OCI-LY7 (cell line): ENCODE measurements at regions not wholly inside any gene's neighbourhood (a gene's known extent, or its start where the extent isn't known, plus 50 kb on each side); places are given as distances from the start of the nearest gene placed in this dataset.

ENCODE experiments used
- BruUV-seq: library from RNA; stranded (reverse); fragments of 400-500 nt; replicated peaks from 2 replicates; lab custom pipeline; 2021; lab: Mats Ljungman, UMichigan
- CTCF ChIA-PET: fragments of 300-600 bp; sonication (Branson Sonifier 250); formaldehyde crosslinking; loops from one replicate; lab custom pipeline; 2022; ENCODE audit warnings: antibody characterized with exemption; ENCODE audit not compliant: unreplicated experiment; lab: Charles Lee
- POLR2A ChIA-PET: fragments of 300-600 bp; sonication (Branson Sonifier 250); formaldehyde crosslinking; loops from one replicate; lab custom pipeline; 2022; ENCODE audit warnings: antibody characterized with exemption; lab: Charles Lee
- DNase-seq: peaks from one replicate; pipeline ENCODE4 v3.0.0-alpha.2; 2015; ENCODE audit warnings: low spot score
- H2AFZ ChIP-seq: fragments of 200-600 bp; sonication (generic), shearing (Covaris generic); 2 replicates; pipeline ENCODE4 v1.6.1; 2014; ENCODE audit warnings: mild to moderate bottlenecking, antibody characterized with exemption, low read length, moderate library complexity
- H3K27ac ChIP-seq: fragments of 200-600 bp; sonication (generic); 2 replicates; pipeline ENCODE4 v1.5.1; 2014; ENCODE audit warnings: mixed run types, low read depth, mild to moderate bottlenecking, moderate library complexity, low read length, inconsistent platforms; ENCODE audit not compliant: poor library complexity, severe bottlenecking
- H3K36me3 ChIP-seq: fragments of 200-600 bp; sonication (generic); 2 replicates; pipeline ENCODE4 v1.6.1; 2014; ENCODE audit warnings: mild to moderate bottlenecking, antibody characterized with exemption, low read length, moderate library complexity, mixed read lengths; ENCODE audit not compliant: insufficient read depth
- H3K4me1 ChIP-seq: fragments of 200-600 bp; sonication (generic); 2 replicates; pipeline ENCODE4 v1.5.1; 2014; ENCODE audit warnings: mild to moderate bottlenecking, low read length; ENCODE audit not compliant: insufficient read depth, poor library complexity, severe bottlenecking
- H3K4me2 ChIP-seq: fragments of 200-600 bp; sonication (generic); 2 replicates; pipeline ENCODE4 v1.6.1; 2014; ENCODE audit warnings: mild to moderate bottlenecking, low read length
- H3K4me3 ChIP-seq: fragments of 200-600 bp; sonication (generic); 2 replicates; pipeline ENCODE4 v1.5.1; 2014; ENCODE audit warnings: mild to moderate bottlenecking, low read depth, low read length; ENCODE audit not compliant: poor library complexity, severe bottlenecking
- H3K79me2 ChIP-seq: fragments of 200-600 bp; sonication (generic); 2 replicates; pipeline ENCODE4 v1.6.1; 2016; ENCODE audit warnings: low read depth, mild to moderate bottlenecking, low read length, moderate library complexity, mixed read lengths; ENCODE audit not compliant: insufficient read depth
- H3K9me2 ChIP-seq: fragments of 200-600 bp; sonication (generic); 2 replicates; pipeline ENCODE4 v1.6.1; 2016; ENCODE audit warnings: mild to moderate bottlenecking, low read length, mixed read lengths; ENCODE audit not compliant: insufficient read depth
- H3K9me3 ChIP-seq: fragments of 200-600 bp; sonication (generic); 2 replicates; pipeline ENCODE4 v1.6.1; 2014; ENCODE audit warnings: mild to moderate bottlenecking, mixed run types, low read length, mixed read lengths
- H4K20me1 ChIP-seq: fragments of 200-600 bp; sonication (generic); 2 replicates; pipeline ENCODE4 v1.6.1; 2014; ENCODE audit warnings: mild to moderate bottlenecking, antibody characterized with exemption, low read length, moderate library complexity, mixed read lengths; ENCODE audit not compliant: insufficient read depth
- CTCF ChIP-seq: fragments of 200-600 bp; sonication (generic); conservative IDR thresholded peaks from 2 replicates; pipeline ENCODE4 v1.5.1; 2014; ENCODE audit warnings: mild to moderate bottlenecking, antibody characterized with exemption, low read length, moderate library complexity, mixed read lengths
- EZH2phosphoT487 ChIP-seq: fragments of 200-600 bp; sonication (generic); IDR thresholded peaks from 2 replicates; pipeline ENCODE4 v1.6.1; 2018; ENCODE audit warnings: low read depth, borderline replicate concordance, mild to moderate bottlenecking, mixed run types, antibody characterized with exemption, low read length, moderate library complexity, mixed read lengths
- intact Hi-C: fragments of 100-400 bp; cut with micrococcal nuclease; formaldehyde crosslinking; loops from one replicate; pipeline ENCODE4 v1.10.0; 2022; ENCODE audit not compliant: unreplicated experiment

- Histone ChIP-seq H3K9me2 (no peaks in the 10 kb centered on the region), H3K36me3 (no peaks in the 10 kb centered on the region), H3K4me3 (no peak overlapping the region), H2AFZ (no peak overlapping the region), H3K27ac (no peak overlapping the region), H3K9me3 (no peaks in the 10 kb centered on the region; the same call in 1 of the 2 replicates), H3K4me1 (no peaks in the 10 kb centered on the region), H4K20me1 (no peaks in the 10 kb centered on the region), H3K4me2 (no peak overlapping the region), H3K79me2 (no peaks in the 10 kb centered on the region)
- DNase-seq: no peak
- POLR2A ChIA-PET: interaction anchor here (0.7 kb wide), 1 partner anchor 199 kb away, joined by 4 read pairs; no protein-coding TSS in a partner anchor
- intact Hi-C loops: no loop called here
- CTCF ChIA-PET: no interaction called here
- no TSS peak for BruUV-seq
- TF ChIP-seq CTCF (no peak), EZH2phosphoT487 (no peak)
Observed at GRCh38 chr17:51526507-51526906, 266.2 kb downstream of the UTP18 start.

GRCh38 chr17:51527225-51527982 is 267.1 kb downstream of the UTP18 start:
- intact Hi-C loops: no loop called here
- Histone ChIP-seq H3K9me3 (no peaks in the 10 kb centered on the region; the same call in 1 of the 2 replicates), H3K36me3 (no peaks in the 10 kb centered on the region), H3K27ac (no peak overlapping the region), H3K4me3 (no peak overlapping the region), H3K79me2 (no peaks in the 10 kb centered on the region), H3K9me2 (no peaks in the 10 kb centered on the region), H4K20me1 (no peaks in the 10 kb centered on the region), H3K4me2 (no peak overlapping the region), H2AFZ (no peak overlapping the region), H3K4me1 (no peaks in the 10 kb centered on the region)
- TF ChIP-seq CTCF: no peak
- BruUV-seq: no TSS peak
- DNase-seq: no peak
- POLR2A ChIA-PET: interaction anchor here (0.7 kb wide), 1 partner anchor 198 kb away, joined by 4 read pairs; no protein-coding TSS in a partner anchor
- CTCF ChIA-PET: no interaction called here

- BruUV-seq: no TSS peak
- Histone ChIP-seq H3K27ac (no peak overlapping the region), H2AFZ (no peak overlapping the region), H3K4me3 (no peak overlapping the region), H3K9me3 (no peaks in the 10 kb centered on the region; the same call in 1 of the 2 replicates), H3K9me2 (no peaks in the 10 kb centered on the region), H3K4me1 (no peaks in the 10 kb centered on the region), H4K20me1 (no peaks in the 10 kb centered on the region), H3K36me3 (no peaks in the 10 kb centered on the region), H3K4me2 (no peak overlapping the region), H3K79me2 (no peaks in the 10 kb centered on the region)
- ChIA-PET POLR2A (no interaction called here), CTCF (no interaction called here)
- TF ChIP-seq CTCF (no peak), EZH2phosphoT487 (no peak)
- intact Hi-C loops: no loop called here
- no peak for DNase-seq
Observed at GRCh38 chr17:51528111-51528510, 267.8 kb downstream of the UTP18 start.
